Type B pancreatic cell (in vitro differentiated cells): ENCODE measurements at regions not wholly inside any gene's neighbourhood (a gene's known extent, or its start where the extent isn't known, plus 50 kb on each side); places are given as distances from the start of the nearest gene placed in this dataset.

Experiments
- DNase-seq: peaks from one replicate; pipeline ENCODE4 v3.0.0; 2021; ENCODE audit warnings: mixed read lengths; ENCODE audit not compliant: unreplicated experiment; ENCODE audit errors: extremely low spot score
- H3K27ac Mint-ChIP-seq: 2 replicates; pipeline ENCODE4 v1.8.0; 2021; ENCODE audit warnings: mild to moderate bottlenecking, mixed read lengths
- H3K27me3 Mint-ChIP-seq: 2 replicates; pipeline ENCODE4 v1.8.0; 2021; ENCODE audit warnings: mixed read lengths
- H3K36me3 Mint-ChIP-seq: 2 replicates; pipeline ENCODE4 v1.8.0; 2021; ENCODE audit warnings: mixed read lengths
- H3K4me1 Mint-ChIP-seq: one replicate; pipeline ENCODE4 v1.8.0; 2021; ENCODE audit warnings: mixed read lengths; ENCODE audit not compliant: unreplicated experiment
- H3K4me3 Mint-ChIP-seq: 2 replicates; pipeline ENCODE4 v1.8.0; 2021; ENCODE audit warnings: mild to moderate bottlenecking, mixed read lengths
- H3K9me3 Mint-ChIP-seq: 2 replicates; pipeline ENCODE4 v1.8.0; 2021; ENCODE audit warnings: mixed read lengths
- CTCF ChIP-seq: fragments of 200-600 bp; sonication (generic); conservative IDR thresholded peaks from 2 replicates; pipeline ENCODE4 v1.5.0; 2021; ENCODE audit warnings: antibody characterized with exemption, mild to moderate bottlenecking

- Mint-ChIP-seq H3K36me3 (no peaks in the 10 kb centered on the region), H3K4me3 (no peak overlapping the region), H3K27me3 (peaks cover 3% of the 10 kb centered on the region), H3K4me1 (no peaks in the 10 kb centered on the region), H3K27ac (no peak overlapping the region), H3K9me3 (no peaks in the 10 kb centered on the region)
- no peak for DNase-seq
- no peak for TF ChIP-seq CTCF
These were observed 288.9 kb upstream of the KIF2A start for GRCh38 chr5:62017092-62017491.

- Mint-ChIP-seq H3K36me3 (peaks cover 5% of the 10 kb centered on the region), H3K4me1 (no peaks in the 10 kb centered on the region), H3K27me3 (peaks cover 13% of the 10 kb centered on the region), H3K4me3 (no peak overlapping the region), H3K27ac (no peak overlapping the region), H3K9me3 (peaks cover 12% of the 10 kb centered on the region)
- TF ChIP-seq CTCF: no peak
- DNase-seq: no peak
These were observed 276.7 kb upstream of the KIF2A start for GRCh38 chr5:62029303-62029702.

GRCh38 chr5:62030326-62030725 is 275.7 kb upstream of the KIF2A start:
- peaks cover 5% of the 10 kb centered on the region for H3K36me3 Mint-ChIP-seq
- H3K4me3 Mint-ChIP-seq: no peak overlapping the region
- no peak for TF ChIP-seq CTCF
- peaks cover 17% of the 10 kb centered on the region for H3K27me3 Mint-ChIP-seq
- no peak overlapping the region for H3K27ac Mint-ChIP-seq
- DNase-seq: no peak
- no peaks in the 10 kb centered on the region for H3K4me1 Mint-ChIP-seq
- peaks cover 12% of the 10 kb centered on the region for H3K9me3 Mint-ChIP-seq

- Mint-ChIP-seq H3K36me3 (no peaks in the 10 kb centered on the region), H3K4me1 (peaks cover 14% of the 10 kb centered on the region), H3K27ac (no peak overlapping the region), H3K27me3 (peaks cover 31% of the 10 kb centered on the region), H3K4me3 (no peak overlapping the region), H3K9me3 (no peaks in the 10 kb centered on the region)
- no peak for TF ChIP-seq CTCF
- DNase-seq: no peak
These were observed 268.0 kb upstream of the KIF2A start for GRCh38 chr5:62038024-62038423.

- Mint-ChIP-seq H3K4me3 (no peak overlapping the region), H3K27ac (no peak overlapping the region), H3K27me3 (peaks cover 21% of the 10 kb centered on the region), H3K9me3 (no peaks in the 10 kb centered on the region), H3K4me1 (peaks cover 27% of the 10 kb centered on the region), H3K36me3 (no peaks in the 10 kb centered on the region)
- TF ChIP-seq CTCF: no peak
- DNase-seq: no peak
These were observed 264.8 kb upstream of the KIF2A start for GRCh38 chr5:62041156-62041756.

- DNase-seq: no peak
- Mint-ChIP-seq H3K9me3 (no peaks in the 10 kb centered on the region), H3K27ac (no peak overlapping the region), H3K36me3 (no peaks in the 10 kb centered on the region), H3K4me3 (no peak overlapping the region), H3K27me3 (peaks cover 20% of the 10 kb centered on the region), H3K4me1 (peaks cover 27% of the 10 kb centered on the region)
- no peak for TF ChIP-seq CTCF
These were observed 264.0 kb upstream of the KIF2A start for GRCh38 chr5:62042007-62042406.
